H1 (cell line): ENCODE measurements at regions not wholly inside any gene's neighbourhood (a gene's known extent, or its start where the extent isn't known, plus 50 kb on each side); places are given as distances from the start of the nearest gene placed in this dataset.

Experiments
- CTCF ChIP-seq, 3 experiments: IDR thresholded peaks; 1 replicate in 2 of 3; 2 replicates in 1 of 3; pipeline versions ENCODE4 v1.5.1 to v1.6.1; 2011; ENCODE audit warnings: low read length in 3 of 3, mild to moderate bottlenecking in 3 of 3, inconsistent platforms in 2 of 3, low read depth in 1 of 3, moderate library complexity in 1 of 3; ENCODE audit not compliant: insufficient read depth in 1 of 3; ENCODE audit errors: control extremely low read depth in 1 of 3
- GTF2F1 ChIP-seq: IDR thresholded peaks from 2 replicates; pipeline ENCODE4 v1.6.1; 2012; ENCODE audit warnings: low read depth, low read length, improper control_type of control experiment, borderline replicate concordance
- MAX ChIP-seq: IDR thresholded peaks from 2 replicates; pipeline ENCODE4 v1.6.1; 2012; ENCODE audit warnings: inconsistent platforms
- TBP ChIP-seq: IDR thresholded peaks from 2 replicates; pipeline ENCODE4 v1.6.1; 2011; ENCODE audit warnings: low read depth, low read length, improper control_type of control experiment
- TEAD4 ChIP-seq: IDR thresholded peaks from 2 replicates; pipeline ENCODE4 v1.6.1; 2012; ENCODE audit warnings: low read depth, low read length, inconsistent platforms, mixed read lengths

- TF ChIP-seq TEAD4, result no peak
- TF ChIP-seq MAX, result no peak
- no peak for TF ChIP-seq GTF2F1
- no peak for TF ChIP-seq TBP
- no peak for TF ChIP-seq CTCF (IDR thresholded peaks at IDR 0.05; ENCODE audit: control extremely low read depth in 1 of 3, insufficient read depth in 1 of 3, low read depth in 1 of 3, low read length in 3 of 3)
These were observed 284.0 kb downstream of the RPS6KC1 start for GRCh38 chr1:213335084-213335483.
